ENCODE measurements at regions not wholly inside any gene's neighbourhood (a gene's known extent, or its start where the extent isn't known, plus 50 kb on each side); places are given as distances from the start of the nearest gene placed in this dataset.
A peak's percentile ranks its signal among the peaks of the same experiment; 100 is the strongest.

DNA sequence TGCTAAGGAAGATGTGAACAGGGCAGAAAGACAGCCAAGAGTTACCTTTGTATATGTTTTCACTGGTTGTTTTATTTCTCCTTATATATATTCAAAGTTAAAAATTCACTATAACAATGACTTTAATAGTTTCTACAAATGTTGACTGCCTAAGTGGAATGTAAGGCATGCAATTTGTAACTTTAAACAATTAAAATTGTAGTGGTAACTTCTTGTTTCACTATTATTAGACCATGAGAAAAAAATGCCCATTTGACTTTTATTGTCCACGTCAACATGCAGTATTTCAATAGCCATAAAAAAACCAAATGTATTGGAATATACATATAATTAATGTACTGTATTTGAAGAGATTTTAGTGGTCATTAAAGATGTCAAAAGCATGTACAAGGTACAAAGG lies 340.7 kb upstream of the CBLB start:
- no peak for DNase-seq (ENCODE audit: low read depth in 2 of 2)

DNA sequence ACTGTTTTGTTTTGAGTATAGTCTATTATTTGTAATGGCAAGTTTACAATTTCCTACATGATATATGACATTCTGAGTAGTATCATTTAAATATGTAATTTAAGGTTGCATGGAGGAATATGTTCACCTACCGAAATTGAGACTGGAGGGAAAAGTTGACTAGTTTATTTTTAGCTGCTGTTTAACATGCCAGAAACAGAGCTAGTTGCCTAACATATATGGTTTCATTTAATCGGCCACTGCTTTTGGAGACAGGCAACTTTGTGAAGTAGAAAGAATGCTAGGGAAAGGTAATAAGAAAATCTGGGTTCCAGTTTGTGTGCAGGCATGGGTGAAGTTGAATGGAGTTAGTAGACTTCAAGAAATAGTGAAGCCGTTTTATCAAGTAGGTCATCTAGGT lies 342.1 kb upstream of the CBLB start:
- no peak for DNase-seq (ENCODE audit: low read depth in 2 of 2)

DNA sequence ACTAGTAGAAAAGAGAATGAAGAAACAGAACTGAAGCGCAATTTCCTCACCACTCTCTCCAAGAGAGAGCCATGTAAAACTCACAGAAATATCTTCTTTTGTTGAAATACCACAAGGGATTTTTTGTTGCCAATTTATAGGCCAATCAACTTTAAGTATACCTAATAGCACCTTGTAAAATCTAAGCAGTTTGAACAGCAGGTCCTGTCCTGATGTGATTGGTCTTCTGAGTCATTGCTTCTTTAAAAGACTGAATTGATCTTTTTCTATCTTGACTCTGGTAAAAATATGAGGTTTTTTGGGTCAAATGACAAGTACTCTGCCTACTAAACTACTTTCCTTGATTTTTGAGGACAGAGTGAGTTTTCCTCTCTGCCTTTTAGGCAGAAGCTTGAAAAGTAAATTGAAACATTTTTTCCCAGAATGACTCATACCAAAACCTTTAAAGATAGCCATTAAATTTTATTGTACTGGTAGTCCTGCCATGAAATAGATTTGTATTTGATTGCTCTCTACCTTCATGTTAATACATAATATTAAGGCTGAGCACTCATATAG lies 343.9 kb upstream of the CBLB start:
- no peak for DNase-seq (ENCODE audit: low read depth in 2 of 2)

DNA sequence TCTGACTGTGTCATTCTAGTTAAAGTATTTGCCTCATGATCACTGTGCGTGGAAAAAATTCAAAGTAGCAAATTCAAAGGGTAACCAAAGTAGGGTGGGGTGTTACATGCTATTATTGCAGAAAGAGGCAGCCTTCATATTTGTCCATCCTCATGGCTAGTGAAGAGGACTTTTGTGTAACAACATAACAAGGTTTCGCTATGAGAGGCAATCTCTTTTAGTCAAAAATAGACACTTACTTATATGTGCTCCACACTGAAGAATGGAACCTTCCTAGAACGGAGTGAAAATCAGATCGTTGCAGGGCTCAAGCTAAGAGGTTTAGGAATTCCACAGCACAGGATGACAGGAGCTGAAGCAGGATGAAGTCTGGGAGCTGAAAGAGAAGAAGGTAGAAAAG lies 345.1 kb upstream of the CBLB start:
- no peak for DNase-seq (ENCODE audit: low read depth in 2 of 2)

DNA sequence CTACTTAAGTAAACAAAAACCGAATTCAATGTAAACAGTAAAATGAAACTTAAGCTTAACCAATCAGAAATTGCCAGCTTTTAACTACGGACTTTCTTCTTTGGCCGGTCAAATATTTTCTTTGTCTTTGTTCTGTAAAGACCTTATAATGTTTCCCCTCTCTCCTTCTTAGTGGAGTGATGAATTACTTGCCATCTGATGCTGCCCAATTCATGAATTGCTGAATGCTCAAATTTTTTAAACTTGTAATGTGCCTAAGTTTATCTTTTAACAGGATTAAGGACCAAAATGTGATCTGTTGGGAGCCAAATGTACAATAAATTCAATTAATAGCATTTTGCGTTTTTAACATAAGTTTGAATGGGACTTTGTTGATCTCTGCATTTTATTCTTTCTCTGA lies 345.8 kb upstream of the CBLB start:
- DNase-seq (ENCODE audit: low read depth in 2 of 2) = no peak

DNA sequence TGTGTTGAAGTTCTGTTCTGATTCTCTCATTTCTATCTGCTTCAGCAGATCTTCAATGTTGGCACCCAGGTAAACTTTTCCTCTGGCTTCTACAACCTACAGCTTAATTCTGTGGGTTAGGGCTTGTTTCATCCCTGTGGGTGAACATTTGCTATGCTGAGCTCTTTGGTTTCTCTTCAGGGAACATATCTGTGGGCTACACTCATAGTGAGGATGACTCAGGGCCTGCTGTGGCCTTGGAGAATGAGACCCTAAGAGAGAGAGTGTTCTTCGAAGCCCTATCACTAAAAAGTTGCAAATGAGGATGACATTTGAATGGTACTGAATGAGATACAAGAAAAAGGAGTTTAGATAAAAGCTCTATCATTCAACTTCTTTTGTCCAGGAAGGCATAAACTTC lies 346.2 kb upstream of the CBLB start:
- peak; percentile 39 to 51 for DNase-seq (ENCODE audit: low read depth in 2 of 2)

DNA sequence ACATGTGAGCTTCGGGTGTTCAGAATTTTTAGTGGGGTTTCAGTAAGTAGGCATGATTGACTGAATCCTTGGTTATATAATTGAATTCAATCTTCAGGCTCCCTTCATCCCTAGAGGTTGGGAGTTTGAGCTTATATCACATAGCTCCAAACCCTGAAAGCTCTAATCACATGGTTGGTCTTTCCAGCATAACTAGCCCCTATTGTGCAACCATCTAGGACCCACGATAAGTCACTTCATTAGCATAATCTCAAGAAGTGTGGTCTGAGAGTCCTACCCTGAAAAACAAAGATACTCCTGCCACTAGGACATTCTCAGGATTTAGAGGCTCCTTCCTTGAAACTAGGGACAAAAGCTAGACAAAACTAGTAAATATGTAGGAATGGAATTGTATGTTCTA lies 348.9 kb upstream of the CBLB start:
- DNase-seq (ENCODE audit: low read depth in 2 of 2) = no peak

DNA sequence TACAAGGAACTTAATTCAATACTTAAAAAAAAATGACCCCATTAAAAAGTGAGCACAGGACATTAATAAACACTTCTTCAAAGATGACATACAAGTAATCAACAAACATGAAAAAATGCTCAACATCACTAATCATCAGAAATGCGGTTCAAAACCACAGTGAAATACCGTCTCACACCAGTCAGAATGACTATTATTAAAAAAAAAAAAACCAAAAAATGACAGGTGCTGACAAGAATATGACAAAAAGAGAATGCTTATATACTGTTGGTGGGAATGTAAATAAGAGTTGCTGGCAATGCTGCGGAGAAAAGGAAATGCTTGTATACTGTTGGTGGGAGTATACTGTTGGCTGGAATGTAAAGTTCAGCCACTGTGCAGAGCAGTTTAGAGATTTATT lies 358.3 kb upstream of the CBLB start:
- DNase-seq (ENCODE audit: low read depth in 2 of 2) = no peak

DNA sequence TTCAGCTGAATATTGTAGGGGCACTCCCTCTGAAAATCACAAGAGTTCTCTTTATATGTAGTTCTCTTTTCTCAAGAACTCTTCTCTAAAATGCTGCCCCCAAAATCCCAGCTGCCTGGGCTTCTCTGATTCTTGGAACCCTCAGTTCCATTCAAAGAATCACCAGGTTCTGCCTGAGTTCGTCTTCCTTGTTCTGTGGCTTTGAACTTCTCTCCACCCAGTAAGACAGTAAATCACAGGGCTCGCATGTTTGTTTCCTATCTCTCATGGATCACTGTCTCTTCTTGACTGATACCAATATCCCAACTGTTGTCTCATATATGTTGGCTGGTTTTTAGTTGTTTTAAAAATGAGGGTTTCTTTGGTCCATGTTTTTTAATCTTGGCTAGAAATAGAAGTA lies 359.5 kb upstream of the CBLB start:
- DNase-seq (ENCODE audit: low read depth in 2 of 2) = no peak

DNA sequence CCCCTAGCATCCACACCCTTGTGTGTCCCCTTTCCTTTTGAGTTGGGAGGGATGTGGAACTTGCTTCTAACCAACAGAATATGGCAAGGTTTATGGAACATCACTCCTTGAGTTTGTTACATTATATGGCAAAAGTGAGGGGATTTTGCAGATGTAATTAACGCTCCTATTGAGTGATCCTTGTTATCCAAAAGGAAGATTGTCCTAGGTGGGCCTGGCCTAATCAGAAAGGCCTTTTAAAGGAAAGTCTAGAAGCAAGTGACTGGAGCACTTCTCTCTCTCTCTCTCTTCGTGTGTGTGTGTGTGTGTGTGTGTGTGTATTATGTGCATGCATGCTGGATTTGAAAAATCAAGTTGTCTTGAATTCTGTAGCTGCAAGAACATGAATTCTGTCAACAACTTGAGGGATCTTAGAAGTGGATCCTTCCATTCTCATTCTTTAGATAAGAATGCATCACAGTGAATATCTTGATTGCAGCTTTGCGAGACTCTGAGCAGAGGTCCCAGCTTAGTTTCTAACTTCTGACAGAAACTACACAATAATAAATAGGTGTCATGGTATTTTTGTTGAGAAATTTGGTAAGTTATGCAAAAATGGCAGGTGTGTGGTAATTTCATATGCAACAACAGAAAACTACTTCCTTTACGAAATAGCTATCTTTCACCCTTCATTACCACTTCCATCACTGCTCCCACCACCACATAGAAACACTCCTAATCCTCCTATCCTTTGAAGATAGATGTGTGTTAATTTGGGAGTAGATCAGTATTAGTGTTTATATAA lies 360.9 kb upstream of the CBLB start:
- no peak for DNase-seq (ENCODE audit: low read depth in 2 of 2)

DNA sequence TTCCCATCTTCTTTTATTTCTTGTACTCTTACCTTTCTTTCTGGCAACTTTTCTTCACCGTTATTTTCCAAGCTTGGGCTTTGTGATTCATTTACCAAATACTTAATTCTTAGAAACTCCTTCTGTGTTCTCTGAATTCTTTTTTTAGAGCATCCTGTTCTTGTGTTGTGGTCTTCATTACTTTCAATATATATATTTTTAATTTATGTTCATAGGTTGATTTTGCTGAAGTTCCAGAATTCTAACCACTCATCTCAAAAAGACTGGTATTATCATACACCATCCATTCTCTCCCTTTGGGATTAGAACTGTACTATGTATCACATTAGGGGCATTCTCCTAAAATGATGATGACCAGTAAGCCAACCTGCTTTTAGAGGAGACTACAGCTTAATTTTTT lies 362.3 kb upstream of the CBLB start:
- DNase-seq (ENCODE audit: low read depth in 2 of 2) = no peak

DNA sequence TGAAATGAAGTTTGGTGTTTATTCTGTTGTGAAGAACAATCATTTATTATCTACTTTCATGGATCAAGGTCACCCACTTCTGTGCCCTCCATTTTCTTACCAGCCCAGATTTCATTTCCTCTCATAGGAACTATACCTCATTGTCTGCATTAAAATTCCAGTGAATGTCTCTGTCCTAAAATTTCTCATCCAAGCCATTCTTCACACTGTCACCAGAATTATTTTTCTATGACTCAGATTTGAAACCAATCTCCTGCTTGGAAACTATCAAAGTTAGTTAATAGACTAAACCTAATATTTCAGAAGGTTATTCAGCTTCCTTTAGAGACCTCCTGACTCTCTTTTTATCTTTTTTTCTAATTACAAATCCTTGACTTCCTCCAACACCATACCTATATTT lies 364.1 kb upstream of the CBLB start:
- no peak for DNase-seq (ENCODE audit: low read depth in 2 of 2)

DNA sequence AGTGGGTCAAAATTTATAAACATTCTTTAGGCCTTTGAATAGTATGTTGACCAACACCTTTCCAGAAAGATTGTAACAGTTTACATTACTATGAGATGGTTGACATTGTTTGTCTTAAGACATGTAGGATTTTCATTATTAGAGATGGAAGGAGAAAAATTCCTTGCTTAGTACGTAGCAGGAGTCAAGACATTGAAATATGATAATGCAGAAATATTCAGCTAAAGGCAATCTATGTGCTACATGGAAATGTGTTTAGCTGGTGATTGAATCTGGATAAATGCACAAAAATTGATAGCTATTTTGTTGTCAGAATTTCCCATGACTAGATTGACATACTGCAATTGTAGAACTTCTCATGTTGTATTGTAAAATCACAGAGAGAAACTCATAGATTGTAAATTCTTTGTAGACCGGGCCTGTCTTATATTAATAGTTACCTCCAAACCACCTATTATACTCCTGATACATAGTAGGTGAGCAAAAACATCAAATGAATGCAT lies 370.4 kb upstream of the CBLB start:
- no peak for DNase-seq (ENCODE audit: low read depth in 2 of 2)

DNA sequence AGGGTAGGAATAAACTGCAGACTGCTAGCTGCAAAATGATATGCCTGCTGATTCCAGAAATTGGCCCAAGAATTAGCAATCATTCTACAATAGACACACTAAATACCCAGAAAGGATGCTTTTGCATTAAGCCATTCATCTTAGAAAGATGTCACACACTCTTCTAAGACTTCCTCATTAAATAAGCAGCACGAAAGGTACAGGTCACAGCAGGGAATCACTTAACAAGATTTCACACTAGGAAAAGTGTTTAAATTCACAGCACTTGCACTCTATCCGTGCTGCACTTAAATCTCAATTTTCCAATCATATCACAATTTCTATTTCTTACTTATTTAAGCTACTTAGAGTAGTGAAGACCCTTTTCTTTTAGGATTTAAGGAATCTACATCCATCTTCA lies 372.8 kb upstream of the CBLB start:
- DNase-seq (ENCODE audit: low read depth in 2 of 2) = no peak

DNA sequence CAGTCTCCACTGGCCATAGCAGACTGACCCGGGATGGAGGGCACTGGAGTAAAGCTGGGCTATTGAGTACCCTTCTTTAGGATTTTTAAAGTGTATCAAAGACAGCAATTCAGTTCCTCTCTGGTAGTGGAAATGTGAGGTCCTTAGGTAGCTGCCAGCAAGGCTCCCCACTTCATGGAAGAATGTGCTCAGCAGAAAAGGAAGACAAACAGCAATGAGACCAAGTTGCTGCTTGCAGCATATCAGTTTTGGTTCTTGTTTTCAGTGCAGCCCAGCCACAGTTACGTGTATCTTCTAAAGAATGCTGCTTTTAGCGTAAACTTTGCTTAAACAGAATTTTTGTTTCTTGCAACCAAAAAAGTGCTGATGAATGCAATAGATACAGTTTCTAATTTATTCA lies 374.0 kb upstream of the CBLB start:
- no peak for DNase-seq (ENCODE audit: low read depth in 2 of 2)

DNA sequence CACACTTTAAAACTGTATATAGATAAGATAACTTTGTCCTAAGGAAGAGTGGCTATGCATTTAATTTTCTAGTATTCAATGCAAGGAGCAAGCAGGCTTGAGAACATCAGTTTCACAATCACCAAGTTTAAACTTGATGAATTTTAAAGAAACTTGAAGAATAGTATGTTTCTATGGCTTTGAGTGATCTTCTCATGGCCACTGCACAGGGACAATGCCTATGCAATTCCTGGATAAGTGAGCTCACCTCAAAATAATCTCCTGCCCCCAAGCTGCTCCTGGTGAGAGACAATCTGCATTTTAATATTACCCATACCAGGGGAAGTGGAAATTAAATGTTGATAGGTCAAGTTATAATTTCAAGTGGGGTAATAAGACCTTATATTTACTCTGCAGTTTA lies 376.6 kb upstream of the CBLB start:
- DNase-seq (ENCODE audit: low read depth in 2 of 2) = no peak

DNA sequence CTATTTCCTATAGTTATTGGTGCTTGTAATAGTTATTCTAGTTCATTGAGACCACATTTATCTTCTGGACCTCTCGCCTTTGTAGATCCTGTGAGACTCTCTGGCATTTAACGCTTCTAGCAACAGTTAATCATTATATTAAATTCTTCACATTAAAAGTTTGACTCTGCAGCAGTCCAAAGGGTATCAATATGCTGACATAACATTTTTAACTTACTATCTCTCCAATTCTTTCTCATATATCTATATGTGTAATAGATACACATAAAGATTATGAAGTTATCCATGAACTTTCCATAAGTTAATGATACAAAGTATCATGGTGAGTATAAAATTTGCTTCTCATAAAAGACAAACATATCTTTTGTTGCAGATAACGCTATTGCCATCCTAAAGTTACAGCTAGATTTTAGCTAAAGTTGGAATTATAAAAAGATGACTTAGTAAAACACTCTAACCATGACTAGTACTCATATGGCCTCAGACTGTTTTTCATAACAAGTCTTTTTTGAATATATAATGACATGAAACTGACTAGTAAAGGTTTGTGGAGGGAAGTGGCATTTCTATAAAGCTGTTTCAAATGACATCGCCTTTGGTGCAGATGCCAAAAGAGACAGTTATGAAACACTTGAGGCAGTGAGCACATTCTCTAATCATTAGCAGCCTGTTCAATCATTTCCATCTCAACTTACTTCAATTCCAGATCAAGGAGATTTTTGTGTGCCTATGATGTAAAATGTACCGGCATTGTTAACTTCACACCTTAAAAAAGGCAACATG lies 379.3 kb upstream of the CBLB start:
- no peak for DNase-seq (ENCODE audit: low read depth in 2 of 2)

DNA sequence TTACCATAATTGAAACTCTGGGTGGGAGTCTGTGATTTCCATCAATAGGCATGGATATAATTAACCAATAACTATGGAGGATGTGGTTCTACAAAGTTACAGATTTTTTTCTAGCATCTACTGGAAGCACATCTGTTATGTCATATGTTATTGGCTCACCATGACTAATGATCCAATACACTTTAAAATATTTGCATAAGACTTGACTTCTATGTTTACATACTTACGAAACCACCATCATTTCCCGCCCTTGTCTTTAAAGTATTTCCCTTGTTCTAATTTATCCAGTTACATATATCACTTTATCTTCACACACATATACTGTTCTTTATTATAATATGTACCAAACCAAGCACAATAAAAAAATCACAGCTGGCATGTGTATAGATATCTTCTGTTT lies 380.3 kb upstream of the CBLB start:
- DNase-seq (ENCODE audit: low read depth in 2 of 2) = no peak

DNA sequence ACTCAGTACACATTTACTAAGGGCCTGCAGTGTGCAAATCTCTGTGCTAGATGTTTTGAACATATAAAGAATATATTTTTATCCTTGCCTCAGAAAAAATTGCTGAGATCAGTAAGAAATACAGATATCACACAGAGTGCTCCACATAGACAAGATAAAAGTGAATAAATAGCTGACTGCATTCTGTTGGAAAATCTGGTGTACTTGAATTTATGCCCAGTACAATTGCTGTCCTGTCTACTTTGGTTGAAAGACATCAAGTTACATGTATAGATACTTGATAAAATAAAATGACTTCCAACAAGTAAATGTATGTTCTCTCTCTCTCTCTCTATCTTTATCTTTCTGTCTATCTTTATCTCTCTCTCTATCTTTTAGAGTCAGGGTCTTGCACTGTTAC lies 381.2 kb upstream of the CBLB start:
- DNase-seq (ENCODE audit: low read depth in 2 of 2) = no peak

DNA sequence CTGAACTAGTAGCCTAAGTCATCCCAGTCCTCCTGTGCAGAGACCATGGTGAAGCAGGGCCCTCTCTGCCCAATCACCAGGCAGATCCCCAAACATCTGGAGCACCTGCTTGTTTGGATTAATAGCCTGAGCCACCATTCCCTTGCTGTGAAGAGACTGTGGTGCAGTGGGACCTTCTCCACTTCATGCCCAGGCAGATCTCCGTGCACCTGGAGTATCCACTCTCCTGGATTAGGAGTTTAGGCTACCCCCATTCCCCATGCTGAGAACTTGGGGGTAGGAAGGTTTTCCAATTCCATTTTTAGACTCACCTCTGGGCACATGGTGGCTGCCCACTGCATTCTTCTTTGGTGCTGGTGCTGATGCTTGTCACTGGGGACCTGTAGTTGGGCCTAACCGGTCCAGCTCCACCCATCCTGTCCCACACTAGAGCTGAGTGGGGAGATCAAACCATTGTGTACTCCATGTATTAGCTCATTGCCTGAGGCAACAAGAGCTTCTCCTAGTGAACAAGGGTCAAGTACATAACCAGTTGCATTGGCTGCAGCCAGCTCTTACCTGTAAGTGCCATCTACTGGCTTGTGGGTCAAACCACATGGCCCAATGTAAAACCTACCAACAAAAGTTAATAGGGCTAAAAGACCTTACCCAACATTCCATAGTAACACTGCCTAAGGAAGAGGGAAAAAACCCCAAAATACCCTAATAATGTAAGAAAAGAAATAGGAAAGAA lies 382.5 kb upstream of the CBLB start:
- DNase-seq (ENCODE audit: low read depth in 2 of 2) = no peak

DNA sequence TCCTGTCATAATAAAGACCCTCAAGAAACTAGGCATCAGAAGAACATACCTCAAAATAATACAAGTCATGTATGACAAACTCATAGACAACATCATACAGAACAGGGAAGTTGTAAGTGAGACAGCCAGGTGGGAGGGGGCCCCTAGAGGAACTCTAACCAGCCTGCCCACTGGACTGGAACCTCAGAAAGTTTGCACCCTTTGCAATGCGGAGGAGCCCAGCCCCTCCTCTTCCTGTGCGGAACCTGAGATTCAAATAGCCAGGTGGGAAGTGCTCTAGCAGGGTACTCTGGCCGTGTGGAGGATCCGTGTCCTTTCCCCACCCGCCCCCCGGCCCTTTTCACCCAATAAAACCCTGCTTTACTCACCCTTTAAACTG lies 387.0 kb upstream of the CBLB start:
- DNase-seq (ENCODE audit: low read depth in 2 of 2) = no peak

DNA sequence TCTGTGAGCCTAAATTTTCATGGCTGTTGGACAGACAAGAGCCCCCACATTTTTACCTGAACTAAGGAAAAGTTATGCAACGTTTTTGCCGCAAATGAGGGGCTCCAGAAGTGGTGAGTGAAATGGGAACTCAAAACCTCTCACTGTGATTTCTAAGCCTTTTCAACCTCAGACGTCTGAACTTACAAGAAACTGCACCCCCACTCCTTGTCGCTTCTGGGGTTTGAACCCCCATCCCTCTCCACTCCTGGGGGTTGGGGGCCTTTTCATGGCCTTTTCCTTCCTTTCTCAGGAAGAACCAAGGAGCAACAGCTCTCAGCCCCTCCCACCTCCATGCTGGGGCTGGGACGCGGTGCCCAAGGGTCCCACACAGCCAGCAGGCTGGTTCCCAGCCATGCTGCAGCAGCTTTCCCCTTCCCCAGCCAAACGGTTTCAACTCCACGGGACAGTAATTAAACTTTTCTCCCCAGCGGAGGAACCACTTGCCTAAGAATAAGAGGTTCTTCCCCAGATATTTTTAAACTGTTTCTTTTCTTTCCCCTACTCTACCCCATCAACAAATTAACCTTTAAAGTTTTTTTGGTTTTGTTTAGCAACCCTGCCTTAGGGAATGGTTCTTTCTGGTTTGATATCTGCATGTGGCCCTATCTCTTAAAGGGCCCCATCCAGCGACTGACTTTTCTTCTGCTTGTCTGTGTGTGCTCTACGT lies 387.6 kb upstream of the CBLB start:
- no peak for DNase-seq (ENCODE audit: low read depth in 2 of 2)
